GM13976 (cell line): ENCODE measurements at regions not wholly inside any gene's neighbourhood (a gene's known extent, or its start where the extent isn't known, plus 50 kb on each side); places are given as distances from the start of the nearest gene placed in this dataset.
A peak's percentile ranks its signal among the peaks of the same experiment; 100 is the strongest.

ENCODE experiments used
- DNase-seq: peaks from one replicate; pipeline ENCODE4 v3.0.0; 2012; ENCODE audit warnings: low spot score
- in situ Hi-C: fragments of 300-500 bp; cut with MboI; formaldehyde crosslinking; loops from one replicate; pipeline ENCODE4 v1.12.0; 2022; ENCODE audit warnings: low sequenced_read_pairs, mixed read lengths, inconsistent platforms; ENCODE audit not compliant: unreplicated experiment
- TF ChIP-seq, protein P1 (sequence below): IDR thresholded peaks from 2 replicates; pipeline ENCODE4 v1.5.1; 2012; ENCODE audit warnings: borderline replicate concordance, mild to moderate bottlenecking; ENCODE audit not compliant: insufficient read depth; ENCODE audit errors: extremely low read depth, missing control alignments, control extremely low read depth

DNA sequence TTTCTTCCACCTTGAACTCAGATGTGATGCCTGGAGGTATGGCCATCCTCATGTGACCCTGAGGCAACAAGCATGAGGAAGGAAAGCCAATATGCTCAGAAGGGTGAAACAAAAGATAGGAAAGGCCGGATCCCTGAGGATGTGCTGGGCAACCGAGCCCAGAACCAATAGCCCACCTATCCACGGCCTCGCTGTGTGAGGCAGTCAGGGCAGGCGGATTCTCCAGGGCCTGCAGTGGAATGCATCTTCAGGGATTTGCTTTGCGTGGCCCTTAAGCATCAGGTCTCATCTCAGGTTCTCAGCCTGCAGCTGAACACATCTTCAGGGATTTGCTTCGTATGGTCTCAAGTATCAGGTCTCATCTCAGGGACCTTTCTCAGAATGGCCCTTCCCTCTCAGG, 139.8 kb downstream of the ANKRD60 start:
- in situ Hi-C loops: loop anchor here (25.0 kb wide), 1 partner anchor 426 kb away; no protein-coding TSS in a partner anchor
- DNase-seq: no peak
- TF ChIP-seq, protein P1, sequence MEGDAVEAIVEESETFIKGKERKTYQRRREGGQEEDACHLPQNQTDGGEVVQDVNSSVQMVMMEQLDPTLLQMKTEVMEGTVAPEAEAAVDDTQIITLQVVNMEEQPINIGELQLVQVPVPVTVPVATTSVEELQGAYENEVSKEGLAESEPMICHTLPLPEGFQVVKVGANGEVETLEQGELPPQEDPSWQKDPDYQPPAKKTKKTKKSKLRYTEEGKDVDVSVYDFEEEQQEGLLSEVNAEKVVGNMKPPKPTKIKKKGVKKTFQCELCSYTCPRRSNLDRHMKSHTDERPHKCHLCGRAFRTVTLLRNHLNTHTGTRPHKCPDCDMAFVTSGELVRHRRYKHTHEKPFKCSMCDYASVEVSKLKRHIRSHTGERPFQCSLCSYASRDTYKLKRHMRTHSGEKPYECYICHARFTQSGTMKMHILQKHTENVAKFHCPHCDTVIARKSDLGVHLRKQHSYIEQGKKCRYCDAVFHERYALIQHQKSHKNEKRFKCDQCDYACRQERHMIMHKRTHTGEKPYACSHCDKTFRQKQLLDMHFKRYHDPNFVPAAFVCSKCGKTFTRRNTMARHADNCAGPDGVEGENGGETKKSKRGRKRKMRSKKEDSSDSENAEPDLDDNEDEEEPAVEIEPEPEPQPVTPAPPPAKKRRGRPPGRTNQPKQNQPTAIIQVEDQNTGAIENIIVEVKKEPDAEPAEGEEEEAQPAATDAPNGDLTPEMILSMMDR: no peak

DNA sequence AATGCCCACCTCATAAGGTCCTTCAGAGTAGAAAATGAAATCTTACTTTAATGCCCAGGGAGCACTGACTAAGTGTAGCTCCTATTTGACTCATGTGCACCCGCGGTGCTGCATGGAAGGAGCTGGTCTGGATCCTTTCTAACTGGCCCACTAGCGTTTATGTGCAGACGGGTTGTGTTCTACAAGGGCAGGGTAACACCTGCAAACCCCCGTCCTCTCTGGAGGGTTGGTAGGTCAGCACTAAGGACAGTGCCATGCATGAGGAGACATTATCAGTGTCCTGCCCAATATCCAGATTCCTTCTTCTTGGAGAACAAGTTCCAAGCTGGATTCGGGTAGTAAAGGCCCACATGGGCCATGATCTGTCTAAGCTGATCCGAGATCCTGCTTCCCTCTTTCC, 140.3 kb downstream of the ANKRD60 start:
- in situ Hi-C loops: loop anchor here (25.0 kb wide), 1 partner anchor 426 kb away; no protein-coding TSS in a partner anchor

DNA sequence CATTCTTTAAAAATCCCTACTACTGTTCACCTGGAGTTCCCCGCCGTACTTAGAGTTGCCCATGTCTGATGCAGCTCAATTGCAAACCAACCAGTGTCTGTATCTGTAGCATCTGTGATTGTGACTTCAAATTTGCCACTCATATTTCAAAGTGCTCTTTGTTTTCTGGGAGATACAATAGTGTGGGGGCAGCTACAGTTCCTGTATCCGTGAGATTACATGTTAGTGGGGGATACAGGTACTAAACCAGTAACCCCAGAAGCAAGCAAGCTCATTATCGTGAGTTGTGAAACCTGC, 140.9 kb downstream of the ANKRD60 start:
- in situ Hi-C loops: loop anchor here (25.0 kb wide), 1 partner anchor 425 kb away; no protein-coding TSS in a partner anchor
- TF ChIP-seq, protein P1: no peak
- DNase-seq: no peak

More for the DNA sequence above, 140.3 kb downstream of the ANKRD60 start:
- no peak for DNase-seq
- TF ChIP-seq, protein P1: no peak

DNA sequence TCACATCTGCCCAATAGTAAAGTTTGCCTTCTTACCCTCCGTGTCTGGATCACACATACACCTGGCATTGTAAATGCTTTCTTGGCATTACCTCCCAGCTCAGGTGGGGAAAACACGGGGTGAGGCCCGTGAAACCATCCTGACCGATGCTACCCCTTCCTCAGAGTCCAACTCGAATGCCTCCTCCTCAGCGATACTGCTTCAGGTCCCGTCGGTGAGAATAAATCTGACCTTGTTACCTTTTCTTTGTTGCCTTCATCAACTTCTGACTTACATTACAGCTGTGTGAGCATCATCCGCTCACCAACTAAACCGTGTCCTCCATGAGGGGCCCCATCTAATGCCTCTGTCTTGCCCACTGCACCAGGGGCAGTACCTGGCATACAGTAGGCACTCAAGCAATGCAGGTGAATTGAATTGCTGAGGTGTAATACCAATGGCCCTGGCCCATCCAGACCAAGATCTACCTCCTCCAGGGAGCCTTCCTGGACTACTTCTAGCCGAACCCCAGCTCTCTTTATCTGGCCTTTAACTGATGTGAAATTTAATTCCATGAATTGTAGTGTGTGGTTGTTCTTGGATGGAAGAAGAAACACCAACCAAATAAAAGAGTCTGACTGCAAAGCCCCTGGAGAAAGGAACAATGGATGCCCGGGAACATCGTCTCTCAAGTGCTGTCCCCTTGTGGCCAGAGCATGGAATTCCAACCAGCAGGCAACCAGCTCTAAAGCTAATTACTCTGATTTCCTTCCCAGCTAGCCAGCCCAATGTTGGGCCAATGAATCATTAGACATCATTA, 141.5 kb downstream of the ANKRD60 start:
- TF ChIP-seq, protein P1: peak; percentile 48
- peak; percentile 58 for DNase-seq
- in situ Hi-C loops: loop anchor here (25.0 kb wide), 1 partner anchor 425 kb away; no protein-coding TSS in a partner anchor

DNA sequence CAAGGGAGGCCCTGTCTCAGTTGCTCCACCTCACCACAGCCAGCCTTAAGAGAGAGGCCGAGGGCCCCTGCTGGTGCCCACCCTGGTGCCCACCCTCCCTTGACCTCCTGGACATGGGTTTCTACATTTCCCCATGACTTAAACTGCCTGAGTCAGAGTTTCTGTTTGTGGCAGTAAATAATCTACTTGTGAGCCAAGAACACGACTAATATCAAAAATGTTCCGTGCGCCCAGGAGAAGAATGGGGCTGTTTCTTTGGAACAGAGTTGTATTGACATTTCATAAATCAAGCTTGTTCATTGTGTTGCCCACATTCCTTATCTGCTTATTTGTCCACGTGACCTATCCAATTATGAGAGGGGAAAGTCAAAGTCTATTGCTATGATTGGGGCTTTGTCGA, 143.5 kb downstream of the ANKRD60 start:
- no peak for DNase-seq
- in situ Hi-C loops: loop anchor here (25.0 kb wide), 1 partner anchor 423 kb away; no protein-coding TSS in a partner anchor
- TF ChIP-seq, protein P1: no peak

DNA sequence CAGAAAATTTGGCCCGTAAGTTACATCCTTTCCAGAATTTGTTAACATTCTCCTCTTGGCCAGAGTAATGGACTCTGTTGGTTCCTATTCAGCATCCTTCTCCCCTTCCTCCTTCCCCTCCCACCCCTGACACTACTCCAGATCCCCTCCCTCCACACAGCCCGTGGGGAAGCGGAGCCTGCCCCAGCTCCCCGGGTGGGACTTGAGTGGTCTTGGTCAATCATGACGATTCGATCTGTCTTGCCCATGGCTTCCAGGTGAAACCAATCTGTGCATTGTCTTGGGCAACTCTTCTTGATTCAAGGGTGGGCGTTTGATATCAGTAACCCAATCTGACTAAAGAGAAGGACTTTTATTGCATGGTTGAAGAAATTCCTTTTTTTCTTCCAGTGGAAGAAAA, 143.9 kb downstream of the ANKRD60 start:
- in situ Hi-C loops: loop anchor here (25.0 kb wide), 1 partner anchor 422 kb away; no protein-coding TSS in a partner anchor

More for the DNA sequence above, 143.9 kb downstream of the ANKRD60 start:
- TF ChIP-seq, protein P1: no peak
- DNase-seq: no peak
